ENCODE measurements at regions not wholly inside any gene's neighbourhood (a gene's known extent, or its start where the extent isn't known, plus 50 kb on each side); places are given as distances from the start of the nearest gene placed in this dataset.

DNA sequence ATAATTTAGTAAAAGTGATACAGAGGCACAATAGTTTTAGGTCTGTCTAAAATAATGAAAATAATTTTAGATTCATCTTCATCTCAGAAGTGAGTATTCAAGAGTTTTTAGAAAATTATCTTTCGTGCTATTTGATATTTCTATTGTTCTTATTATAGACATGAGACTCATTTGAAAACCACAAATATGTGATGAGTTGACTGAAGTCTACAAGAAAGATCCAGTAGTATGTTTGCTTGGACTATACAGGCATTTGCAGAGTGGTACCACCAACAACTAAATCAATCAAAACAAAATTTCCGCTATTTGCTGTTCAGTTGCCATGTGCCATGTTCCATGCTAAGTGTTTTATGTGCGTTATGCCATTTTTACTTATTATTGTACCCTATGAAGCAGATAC lies 1318.5 kb downstream of the STIM2 start:
- DNase-seq (ENCODE audit: low read depth): no peak
- H3K4me3 ChIP-seq (ENCODE audit: low read depth, low read length): no peak overlapping the region
- TF ChIP-seq, protein P1, sequence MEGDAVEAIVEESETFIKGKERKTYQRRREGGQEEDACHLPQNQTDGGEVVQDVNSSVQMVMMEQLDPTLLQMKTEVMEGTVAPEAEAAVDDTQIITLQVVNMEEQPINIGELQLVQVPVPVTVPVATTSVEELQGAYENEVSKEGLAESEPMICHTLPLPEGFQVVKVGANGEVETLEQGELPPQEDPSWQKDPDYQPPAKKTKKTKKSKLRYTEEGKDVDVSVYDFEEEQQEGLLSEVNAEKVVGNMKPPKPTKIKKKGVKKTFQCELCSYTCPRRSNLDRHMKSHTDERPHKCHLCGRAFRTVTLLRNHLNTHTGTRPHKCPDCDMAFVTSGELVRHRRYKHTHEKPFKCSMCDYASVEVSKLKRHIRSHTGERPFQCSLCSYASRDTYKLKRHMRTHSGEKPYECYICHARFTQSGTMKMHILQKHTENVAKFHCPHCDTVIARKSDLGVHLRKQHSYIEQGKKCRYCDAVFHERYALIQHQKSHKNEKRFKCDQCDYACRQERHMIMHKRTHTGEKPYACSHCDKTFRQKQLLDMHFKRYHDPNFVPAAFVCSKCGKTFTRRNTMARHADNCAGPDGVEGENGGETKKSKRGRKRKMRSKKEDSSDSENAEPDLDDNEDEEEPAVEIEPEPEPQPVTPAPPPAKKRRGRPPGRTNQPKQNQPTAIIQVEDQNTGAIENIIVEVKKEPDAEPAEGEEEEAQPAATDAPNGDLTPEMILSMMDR (IDR thresholded peaks at IDR 0.05; ENCODE audit: insufficient read depth, low read depth, low read length): no peak

DNA sequence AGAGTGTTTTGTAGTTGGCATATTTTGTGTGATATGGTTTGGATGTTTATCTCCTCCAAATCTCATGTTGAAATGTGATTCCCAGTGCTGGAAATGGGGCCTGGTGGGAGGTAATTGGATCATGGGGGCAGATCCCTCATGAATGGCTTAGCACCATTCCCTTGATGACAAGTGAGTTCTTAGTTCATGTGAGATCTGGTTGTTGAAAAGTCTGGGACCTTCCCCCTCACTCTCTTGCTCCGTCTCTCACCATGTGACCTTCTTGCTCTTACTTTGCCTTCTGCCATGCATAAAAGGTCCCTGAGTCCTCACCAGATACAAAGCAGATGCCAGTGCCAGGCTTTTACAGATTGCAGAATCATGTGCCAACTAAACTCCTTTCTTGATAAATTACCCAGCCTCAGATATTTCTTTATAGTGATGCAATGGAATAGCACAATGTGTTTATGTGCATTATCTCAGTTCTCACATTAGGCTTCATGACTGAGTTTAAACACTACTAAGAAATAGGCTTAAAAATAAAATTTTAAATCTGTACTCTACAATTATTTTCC lies 1348.8 kb downstream of the STIM2 start:
- TF ChIP-seq, protein P1 (IDR thresholded peaks at IDR 0.05; ENCODE audit: insufficient read depth, low read depth, low read length): no peak
- no peak overlapping the region for H3K4me3 ChIP-seq (ENCODE audit: low read depth, low read length)
- no peak for DNase-seq (ENCODE audit: low read depth)

DNA sequence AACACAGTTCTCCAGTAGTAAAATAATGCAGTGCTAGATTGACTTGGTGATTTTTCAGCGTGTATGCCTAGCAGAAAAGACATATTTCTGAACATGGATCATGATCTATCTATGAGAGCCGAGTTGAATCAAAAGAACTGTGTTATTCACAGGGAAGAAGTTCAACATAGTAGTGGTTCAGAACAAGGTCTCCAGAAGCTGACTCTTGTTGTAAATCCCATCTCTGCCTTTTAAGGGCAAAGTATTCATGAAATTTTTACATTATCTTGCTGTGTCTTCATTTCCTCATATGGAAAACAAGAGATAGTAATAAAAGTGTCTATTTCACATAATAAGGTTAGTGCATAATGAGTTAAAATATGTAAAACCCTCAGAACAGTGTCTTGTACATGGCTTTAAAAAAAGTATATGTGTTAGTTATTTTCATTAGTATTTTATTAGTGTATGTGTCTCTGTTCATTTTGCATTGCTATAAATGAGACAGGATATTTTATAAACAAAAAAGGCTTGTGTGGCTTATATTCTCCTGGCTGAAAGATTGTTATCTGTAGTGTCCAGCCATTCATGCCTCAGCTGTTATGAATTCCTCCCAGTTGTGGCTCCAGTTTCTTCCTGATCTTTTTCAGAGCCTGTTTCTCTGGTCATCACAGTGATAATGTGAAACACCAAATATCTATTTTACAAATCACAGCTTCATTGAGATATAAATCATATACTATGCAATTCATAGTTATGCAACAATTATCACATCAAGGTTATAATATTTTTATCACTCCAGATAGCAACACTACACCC lies 1351.2 kb downstream of the STIM2 start:
- TF ChIP-seq, protein P1 (IDR thresholded peaks at IDR 0.05; ENCODE audit: insufficient read depth, low read depth, low read length): no peak
- H3K4me3 ChIP-seq (ENCODE audit: low read depth, low read length): no peak overlapping the region
- peak; percentile 74 for DNase-seq (ENCODE audit: low read depth)

DNA sequence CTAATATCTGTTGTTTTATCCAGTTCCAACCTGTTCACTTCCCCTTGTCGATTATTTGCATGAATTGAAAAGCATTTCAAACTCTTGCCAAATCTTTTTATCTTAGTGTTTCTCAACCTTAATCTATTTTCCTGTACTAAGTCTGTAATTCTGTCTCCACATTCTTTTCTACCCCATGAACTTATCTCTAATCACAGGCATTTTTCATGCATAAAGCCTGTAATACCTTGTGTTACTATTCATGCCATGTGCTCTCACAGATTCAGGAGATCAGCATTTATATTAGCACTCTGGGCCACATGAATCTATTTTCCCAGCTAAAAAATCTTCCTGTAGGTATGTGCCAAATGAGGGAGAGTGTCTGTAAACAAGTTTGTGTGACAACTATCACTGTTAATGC lies 1360.9 kb downstream of the STIM2 start:
- DNase-seq (ENCODE audit: low read depth): no peak
- TF ChIP-seq, protein P1 (IDR thresholded peaks at IDR 0.05; ENCODE audit: insufficient read depth, low read depth, low read length): no peak
- no peak overlapping the region for H3K4me3 ChIP-seq (ENCODE audit: low read depth, low read length)

DNA sequence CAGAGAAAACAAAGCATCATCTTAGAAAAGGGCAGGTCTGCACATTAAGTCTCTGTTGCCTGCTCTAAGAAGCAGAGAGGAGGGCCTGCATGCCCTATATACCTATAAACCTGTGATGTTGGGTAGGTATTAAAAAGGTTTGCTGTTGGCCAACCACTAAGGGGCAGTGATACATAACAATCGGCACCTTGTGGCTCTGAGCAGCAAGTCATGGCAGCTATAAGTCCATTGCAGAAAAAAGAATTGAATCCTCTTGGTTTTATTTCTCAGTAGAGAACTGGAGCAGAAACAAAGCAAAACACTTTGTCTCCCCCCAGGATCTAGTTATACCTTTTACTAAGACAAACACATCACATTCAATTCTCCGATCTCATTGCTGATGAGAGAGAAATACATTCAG lies 1364.4 kb downstream of the STIM2 start:
- H3K4me3 ChIP-seq (ENCODE audit: low read depth, low read length): no peak overlapping the region
- TF ChIP-seq, protein P1 (IDR thresholded peaks at IDR 0.05; ENCODE audit: insufficient read depth, low read depth, low read length): peak; percentile 43
- DNase-seq (ENCODE audit: low read depth): peak; percentile 25

DNA sequence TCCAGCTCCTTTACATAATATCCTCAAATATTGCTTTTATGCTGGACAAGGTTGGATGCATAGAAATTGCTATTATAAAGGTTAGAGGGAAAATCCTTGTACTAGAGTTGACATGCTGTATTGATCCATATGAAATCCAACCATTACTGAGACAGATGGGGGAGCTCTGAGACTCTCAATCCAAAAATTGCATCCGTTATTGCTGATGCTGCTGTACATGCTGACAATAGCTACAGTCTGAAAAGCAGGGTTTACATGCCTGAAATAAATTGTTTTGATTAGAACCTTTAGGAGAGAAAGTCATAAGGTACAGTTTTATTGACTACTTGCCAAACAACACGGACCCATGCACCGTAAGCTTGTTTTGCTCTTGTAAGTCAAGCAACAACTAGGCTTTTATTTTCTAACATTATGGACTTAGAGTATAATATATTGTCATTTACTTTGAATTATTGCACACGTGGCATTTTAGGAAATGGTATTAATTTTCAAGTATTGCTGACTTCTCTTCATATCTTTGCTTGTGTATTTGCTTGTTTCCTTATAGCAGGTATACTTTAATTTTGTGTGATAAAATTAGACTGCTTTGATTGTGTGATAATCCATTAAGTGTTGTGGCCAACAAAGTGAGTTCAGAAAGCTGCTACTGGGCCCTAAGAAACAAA lies 1365.2 kb downstream of the STIM2 start:
- no peak overlapping the region for H3K4me3 ChIP-seq (ENCODE audit: low read depth, low read length)
- TF ChIP-seq, protein P1 (IDR thresholded peaks at IDR 0.05; ENCODE audit: insufficient read depth, low read depth, low read length): no peak
- DNase-seq (ENCODE audit: low read depth): no peak
